ENCODE measurements at regions not wholly inside any gene's neighbourhood (a gene's known extent, or its start where the extent isn't known, plus 50 kb on each side); places are given as distances from the start of the nearest gene placed in this dataset.

DNA sequence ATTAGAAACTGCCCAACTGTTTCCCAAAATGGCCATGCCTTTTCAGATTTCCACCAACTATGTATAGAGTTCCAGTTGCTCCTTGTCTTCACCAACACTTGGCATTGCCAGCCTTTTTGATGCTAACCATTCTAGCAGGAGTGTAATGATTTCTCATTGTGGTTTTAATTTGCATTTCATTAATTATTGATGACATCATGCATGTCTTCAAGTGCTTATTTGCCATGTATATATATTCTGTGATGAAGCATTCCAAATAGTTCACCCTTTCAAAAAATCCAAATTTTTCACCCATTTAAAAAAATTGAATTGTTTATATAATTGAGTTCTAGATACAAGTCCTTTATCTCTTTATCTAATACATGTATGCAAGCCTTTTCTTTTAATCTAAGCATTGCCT lies 245.9 kb upstream of the TNRC6C start:
- no peaks in the 10 kb centered on the region for H3K36me3 ChIP-seq (ENCODE audit: control insufficient read depth, insufficient read depth, low read length)
- FAIRE-seq (no peak), DNase-seq (ENCODE audit: extremely low read depth in 1 of 4, low spot score in 3 of 4) (no peak), ATAC-seq (no peak)
- peaks cover 15 to 29% of the 10 kb centered on the region in 2 experiments; a peak in 3 of 5 replicates for H3K27me3 ChIP-seq (ENCODE audit: control insufficient read depth in 2 of 2, insufficient read depth in 2 of 2, low read length in 2 of 2)
- no peak overlapping the region for H2AFZ ChIP-seq (ENCODE audit: low read depth, low read length)
- H3K4me1 ChIP-seq (replicated peaks in 1 of 2; ENCODE audit: control insufficient read depth in 2 of 2, insufficient read depth in 2 of 2, low read length in 2 of 2), result no peaks in the 10 kb centered on the region
- H3K9me1 ChIP-seq (ENCODE audit: control insufficient read depth, insufficient read depth, low read length), result no peaks in the 10 kb centered on the region
- no peaks in the 10 kb centered on the region for H3K9me3 ChIP-seq (replicated peaks; ENCODE audit: control insufficient read depth, insufficient read depth, low read depth, low read length)
- H3K27ac ChIP-seq (ENCODE audit: extremely low read depth, low read depth, low read length), result no peak overlapping the region
- TF ChIP-seq, protein P1, sequence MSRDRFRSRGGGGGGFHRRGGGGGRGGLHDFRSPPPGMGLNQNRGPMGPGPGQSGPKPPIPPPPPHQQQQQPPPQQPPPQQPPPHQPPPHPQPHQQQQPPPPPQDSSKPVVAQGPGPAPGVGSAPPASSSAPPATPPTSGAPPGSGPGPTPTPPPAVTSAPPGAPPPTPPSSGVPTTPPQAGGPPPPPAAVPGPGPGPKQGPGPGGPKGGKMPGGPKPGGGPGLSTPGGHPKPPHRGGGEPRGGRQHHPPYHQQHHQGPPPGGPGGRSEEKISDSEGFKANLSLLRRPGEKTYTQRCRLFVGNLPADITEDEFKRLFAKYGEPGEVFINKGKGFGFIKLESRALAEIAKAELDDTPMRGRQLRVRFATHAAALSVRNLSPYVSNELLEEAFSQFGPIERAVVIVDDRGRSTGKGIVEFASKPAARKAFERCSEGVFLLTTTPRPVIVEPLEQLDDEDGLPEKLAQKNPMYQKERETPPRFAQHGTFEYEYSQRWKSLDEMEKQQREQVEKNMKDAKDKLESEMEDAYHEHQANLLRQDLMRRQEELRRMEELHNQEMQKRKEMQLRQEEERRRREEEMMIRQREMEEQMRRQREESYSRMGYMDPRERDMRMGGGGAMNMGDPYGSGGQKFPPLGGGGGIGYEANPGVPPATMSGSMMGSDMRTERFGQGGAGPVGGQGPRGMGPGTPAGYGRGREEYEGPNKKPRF (IDR thresholded peaks at IDR 0.05; ENCODE audit: low read depth, low read length), result no peak
- no peak for TF ChIP-seq CCNT2 (IDR thresholded peaks at IDR 0.05; ENCODE audit: borderline replicate concordance, extremely low read depth, insufficient read length, low read depth, low read length)
- TF ChIP-seq FOXK2 (conservative IDR thresholded peaks at IDR 0.05 in 1 of 2, IDR thresholded peaks at IDR 0.05 in 1 of 2; ENCODE audit: low read depth in 2 of 2), result no peak
- no peak for TF ChIP-seq OTX1 (CRISPR knock-in tag; IDR thresholded peaks at IDR 0.05)
- TF ChIP-seq, protein P2, sequence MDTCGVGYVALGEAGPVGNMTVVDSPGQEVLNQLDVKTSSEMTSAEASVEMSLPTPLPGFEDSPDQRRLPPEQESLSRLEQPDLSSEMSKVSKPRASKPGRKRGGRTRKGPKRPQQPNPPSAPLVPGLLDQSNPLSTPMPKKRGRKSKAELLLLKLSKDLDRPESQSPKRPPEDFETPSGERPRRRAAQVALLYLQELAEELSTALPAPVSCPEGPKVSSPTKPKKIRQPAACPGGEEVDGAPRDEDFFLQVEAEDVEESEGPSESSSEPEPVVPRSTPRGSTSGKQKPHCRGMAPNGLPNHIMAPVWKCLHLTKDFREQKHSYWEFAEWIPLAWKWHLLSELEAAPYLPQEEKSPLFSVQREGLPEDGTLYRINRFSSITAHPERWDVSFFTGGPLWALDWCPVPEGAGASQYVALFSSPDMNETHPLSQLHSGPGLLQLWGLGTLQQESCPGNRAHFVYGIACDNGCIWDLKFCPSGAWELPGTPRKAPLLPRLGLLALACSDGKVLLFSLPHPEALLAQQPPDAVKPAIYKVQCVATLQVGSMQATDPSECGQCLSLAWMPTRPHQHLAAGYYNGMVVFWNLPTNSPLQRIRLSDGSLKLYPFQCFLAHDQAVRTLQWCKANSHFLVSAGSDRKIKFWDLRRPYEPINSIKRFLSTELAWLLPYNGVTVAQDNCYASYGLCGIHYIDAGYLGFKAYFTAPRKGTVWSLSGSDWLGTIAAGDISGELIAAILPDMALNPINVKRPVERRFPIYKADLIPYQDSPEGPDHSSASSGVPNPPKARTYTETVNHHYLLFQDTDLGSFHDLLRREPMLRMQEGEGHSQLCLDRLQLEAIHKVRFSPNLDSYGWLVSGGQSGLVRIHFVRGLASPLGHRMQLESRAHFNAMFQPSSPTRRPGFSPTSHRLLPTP (IDR thresholded peaks at IDR 0.05; ENCODE audit: borderline replicate concordance, extremely low read depth, insufficient read length), result no peak
- TF ChIP-seq LEF1 (IDR thresholded peaks at IDR 0.05), result no peak
- ChIA-PET CTCF (ENCODE audit: low intra/inter-chr PET ratio) (no interaction called here), POLR2A (no interaction called here)
- H4K20me1 ChIP-seq (replicated peaks; ENCODE audit: control insufficient read depth, insufficient read depth, low read length), result 0 out of 2 replicates have a peak, but pooled peaks cover 2% of the 10 kb centered on the region
- no peak overlapping the region for H3K4me3 ChIP-seq
- H3K4me2 ChIP-seq (ENCODE audit: insufficient read depth, low read length), result no peak overlapping the region
- BruUV-seq (replicated peaks), result no TSS peak
- no peaks in the 10 kb centered on the region for H3K79me2 ChIP-seq (ENCODE audit: control insufficient read depth, insufficient read depth, low read length)
- intact Hi-C loops (cut with micrococcal nuclease) (no loop called here), in situ Hi-C loops (cut with MboI) (no loop called here)
- H3K9ac ChIP-seq (ENCODE audit: insufficient read depth in 1 of 2, low read depth in 2 of 2, low read length in 2 of 2), result no peak overlapping the region
